GM23338 (cell line): ENCODE measurements at regions not wholly inside any gene's neighbourhood (a gene's known extent, or its start where the extent isn't known, plus 50 kb on each side); places are given as distances from the start of the nearest gene placed in this dataset.

Experiments used
- ATAC-seq: fragments of 200-7000 bp; cut with Tn5 transposase; 3 replicates; pipeline ENCODE4 v1.9.1; 2020
- DNase-seq: peaks from one replicate; pipeline ENCODE4 v3.0.0-alpha.2; 2015; ENCODE audit warnings: low spot score
- H2AFZ ChIP-seq: fragments of 200-600 bp; sonication (generic); 2 replicates; pipeline ENCODE4 v1.8.0; 2016; ENCODE audit warnings: antibody characterized with exemption, mild to moderate bottlenecking, moderate library complexity
- H3F3A ChIP-seq: fragments of 200-600 bp; sonication (generic); replicated peaks from 2 replicates; pipeline ENCODE4 v1.8.0; 2017; ENCODE audit warnings: antibody characterized with exemption, mixed run types, low read depth
- H3K27ac ChIP-seq: fragments of 200-600 bp; sonication (generic); 2 replicates; pipeline ENCODE4 v1.6.1; 2016; ENCODE audit warnings: low read depth
- H3K27me3 ChIP-seq: fragments of 200-600 bp; sonication (generic); 2 replicates; pipeline ENCODE4 v1.8.0; 2016; ENCODE audit warnings: mild to moderate bottlenecking, mixed run types, moderate library complexity; ENCODE audit not compliant: insufficient read depth
- H3K36me3 ChIP-seq: fragments of 200-600 bp; sonication (generic); 2 replicates; pipeline ENCODE4 v1.8.0; 2016; ENCODE audit warnings: mild to moderate bottlenecking; ENCODE audit not compliant: insufficient read depth
- H3K4me1 ChIP-seq: fragments of 200-600 bp; sonication (generic); 2 replicates; pipeline ENCODE4 v1.8.0; 2016; ENCODE audit warnings: mild to moderate bottlenecking, moderate library complexity; ENCODE audit not compliant: insufficient read depth
- H3K4me2 ChIP-seq: fragments of 200-600 bp; sonication (generic); 2 replicates; pipeline ENCODE4 v1.7.1; 2017; ENCODE audit warnings: mixed run types
- H3K4me3 ChIP-seq: fragments of 200-600 bp; sonication (generic); 2 replicates; pipeline ENCODE4 v1.6.1; 2016; ENCODE audit warnings: mixed run types
- H3K79me2 ChIP-seq: fragments of 200-600 bp; sonication (generic); replicated peaks from 2 replicates; pipeline ENCODE4 v1.8.0; 2017; ENCODE audit warnings: mild to moderate bottlenecking; ENCODE audit not compliant: insufficient read depth
- H3K9me2 ChIP-seq: fragments of 200-600 bp; sonication (generic); 2 replicates; pipeline ENCODE4 v1.8.0; 2017; ENCODE audit not compliant: insufficient read depth
- H4K20me1 ChIP-seq: fragments of 200-600 bp; sonication (generic); replicated peaks from 2 replicates; pipeline ENCODE4 v1.8.0; 2017; ENCODE audit warnings: mild to moderate bottlenecking; ENCODE audit not compliant: insufficient read depth
- H3K27ac Mint-ChIP-seq: 2 replicates; pipeline ENCODE4 v1.8.0; 2020; ENCODE audit warnings: inconsistent platforms, mild to moderate bottlenecking, moderate library complexity, mixed read lengths
- H3K27me3 Mint-ChIP-seq: 3 replicates; pipeline ENCODE4 v1.8.0; 2022; ENCODE audit warnings: low read depth, mild to moderate bottlenecking, moderate library complexity, mixed read lengths, inconsistent platforms; ENCODE audit not compliant: insufficient read depth, poor library complexity
- H3K36me3 Mint-ChIP-seq: 3 replicates; pipeline ENCODE4 v1.8.0; 2021; ENCODE audit warnings: low read depth, mild to moderate bottlenecking, inconsistent platforms, moderate library complexity, mixed read lengths
- H3K4me1 Mint-ChIP-seq: 3 replicates; pipeline ENCODE4 v1.8.0; 2020; ENCODE audit warnings: mild to moderate bottlenecking, inconsistent platforms, mixed read lengths
- H3K4me3 Mint-ChIP-seq: 3 replicates; pipeline ENCODE4 v1.8.0; 2021; ENCODE audit warnings: moderate library complexity, mild to moderate bottlenecking, inconsistent platforms, mixed read lengths
- H3K9me3 Mint-ChIP-seq: 3 replicates; pipeline ENCODE4 v1.8.0; 2020; ENCODE audit warnings: moderate library complexity, mild to moderate bottlenecking, inconsistent platforms, mixed read lengths
- CREB1 ChIP-seq: fragments of 250-450 bp; sonication (Bioruptor Pico); IDR thresholded peaks from 2 replicates; pipeline ENCODE4 v1.5.0; 2020; ENCODE audit warnings: low read depth, mild to moderate bottlenecking, moderate library complexity
- CTCF ChIP-seq, 2 experiments: fragments of 200-600 bp in 1 of 2; sonication (generic) in 1 of 2; conservative IDR thresholded peaks; 2 replicates each; pipeline versions ENCODE4 v1.5.1 to v1.6.1; 2016 to 2017; ENCODE audit warnings: antibody characterized with exemption in 2 of 2, low read depth in 2 of 2, mild to moderate bottlenecking in 2 of 2, moderate library complexity in 1 of 2
- ETS1 ChIP-seq: IDR thresholded peaks from 2 replicates; pipeline ENCODE4 v1.6.1; 2016; ENCODE audit warnings: antibody characterized with exemption
- EZH2 ChIP-seq: fragments of 200-600 bp; sonication (generic); IDR thresholded peaks from one replicate; pipeline ENCODE4 v1.8.0; 2017; ENCODE audit warnings: antibody characterized with exemption, mild to moderate bottlenecking, low read depth; ENCODE audit not compliant: unreplicated experiment
- EZH2phosphoT487 ChIP-seq: fragments of 200-600 bp; sonication (generic); IDR thresholded peaks from one replicate; pipeline ENCODE4 v1.8.1; 2018; ENCODE audit warnings: antibody characterized with exemption; ENCODE audit not compliant: unreplicated experiment
- JUNB ChIP-seq: IDR thresholded peaks from one replicate; pipeline ENCODE4 v1.6.1; 2016; ENCODE audit warnings: antibody characterized with exemption; ENCODE audit not compliant: unreplicated experiment
- POLR2AphosphoS5 ChIP-seq: IDR thresholded peaks from 2 replicates; pipeline ENCODE4 v1.6.1; 2016; ENCODE audit warnings: antibody characterized with exemption, low read depth
- REST ChIP-seq: IDR thresholded peaks from one replicate; pipeline ENCODE4 v1.6.1; 2018; ENCODE audit warnings: antibody characterized with exemption; ENCODE audit not compliant: unreplicated experiment
- STAT1 ChIP-seq: IDR thresholded peaks from one replicate; pipeline ENCODE4 v1.6.1; 2016; ENCODE audit warnings: antibody characterized with exemption; ENCODE audit not compliant: unreplicated experiment
- ZNF462 ChIP-seq: fragments of 250-450 bp; sonication (Bioruptor Pico); IDR thresholded peaks from 2 replicates; pipeline ENCODE4 v1.5.0; 2020; ENCODE audit warnings: mild to moderate bottlenecking, moderate library complexity

- H3K27me3 ChIP-seq: no peaks in the 10 kb centered on the region
- no peaks in the 10 kb centered on the region for H3K9me3 Mint-ChIP-seq
- H3K9me2 ChIP-seq: no peaks in the 10 kb centered on the region
- ATAC-seq (no peak), DNase-seq (no peak)
- no peaks in the 10 kb centered on the region for H3K4me1 ChIP-seq
- H3K4me1 Mint-ChIP-seq: peaks cover 8% of the 10 kb centered on the region
- no peaks in the 10 kb centered on the region for H3K36me3 ChIP-seq
- no peaks in the 10 kb centered on the region for H3K79me2 ChIP-seq
- no peak for TF ChIP-seq JUNB
- TF ChIP-seq EZH2phosphoT487: no peak
- no peak for TF ChIP-seq POLR2AphosphoS5
- TF ChIP-seq EZH2: no peak
- TF ChIP-seq ZNF462 (CRISPR knock-in tag): no peak
- H3K4me2 ChIP-seq: no peak overlapping the region
- H4K20me1 ChIP-seq: no peaks in the 10 kb centered on the region
- H3F3A ChIP-seq: no peaks in the 10 kb centered on the region
- no peak overlapping the region for H3K4me3 Mint-ChIP-seq
- no peaks in the 10 kb centered on the region for H3K27me3 Mint-ChIP-seq
- H3K36me3 Mint-ChIP-seq: no peaks in the 10 kb centered on the region
- H2AFZ ChIP-seq: no peak overlapping the region
- H3K27ac ChIP-seq: no peak overlapping the region
- H3K27ac Mint-ChIP-seq: no peak overlapping the region
- no peak overlapping the region for H3K4me3 ChIP-seq
Measured at GRCh38 chr5:163867324-163867723, 361.9 kb downstream of the MAT2B start.

- Histone ChIP-seq H3K4me2 (no peak overlapping the region), H3F3A (no peaks in the 10 kb centered on the region), H3K4me3 (no peak overlapping the region), H4K20me1 (no peaks in the 10 kb centered on the region), H3K36me3 (no peaks in the 10 kb centered on the region), H3K27me3 (no peaks in the 10 kb centered on the region), H3K4me1 (no peaks in the 10 kb centered on the region), H3K9me2 (no peaks in the 10 kb centered on the region), H3K79me2 (no peaks in the 10 kb centered on the region), H2AFZ (no peak overlapping the region), H3K27ac (no peak overlapping the region)
- DNase-seq: no peak
- Mint-ChIP-seq H3K4me1 (peaks cover 8% of the 10 kb centered on the region), H3K36me3 (no peaks in the 10 kb centered on the region), H3K9me3 (no peaks in the 10 kb centered on the region), H3K27me3 (no peaks in the 10 kb centered on the region), H3K4me3 (no peak overlapping the region), H3K27ac (no peak overlapping the region)
- no peak for ATAC-seq
- TF ChIP-seq EZH2phosphoT487: no peak
- no peak for TF ChIP-seq CREB1 (CRISPR knock-in tag)
- no peak for TF ChIP-seq ETS1
- TF ChIP-seq CTCF (conservative IDR thresholded peaks at IDR 0.05; ENCODE audit: low read depth in 2 of 2): no peak
- TF ChIP-seq EZH2: no peak
- TF ChIP-seq REST: no peak
- TF ChIP-seq STAT1: no peak
- no peak for TF ChIP-seq JUNB
Measured at GRCh38 chr5:163867738-163868137, 362.3 kb downstream of the MAT2B start.
